ENCODE measurements at regions not wholly inside any gene's neighbourhood (a gene's known extent, or its start where the extent isn't known, plus 50 kb on each side); places are given as distances from the start of the nearest gene placed in this dataset.

DNA sequence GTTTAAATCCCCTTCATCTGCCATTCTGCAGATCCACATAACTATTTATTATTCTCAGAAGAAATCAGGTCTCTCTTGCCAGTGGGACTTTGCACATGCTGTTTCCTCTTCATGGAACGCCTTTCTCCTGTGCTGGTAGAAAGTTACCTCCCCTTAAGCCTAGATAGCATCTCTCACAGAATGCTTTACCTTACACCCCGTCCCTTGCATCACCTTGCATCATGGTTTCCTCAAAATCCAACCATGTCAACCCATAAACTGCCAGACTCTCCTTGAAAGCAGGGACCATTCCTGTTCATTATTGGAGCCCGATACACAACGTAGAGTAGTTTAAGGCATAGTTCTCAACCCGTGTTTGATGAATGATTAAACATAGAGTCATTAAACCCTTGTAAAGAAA, 396.2 kb upstream of the F9 start:
- DNase-seq = no peak
- H3K27me3 Mint-ChIP-seq = no peaks in the 10 kb centered on the region
- H3K27ac Mint-ChIP-seq = no peak overlapping the region
- no peak for ATAC-seq
- H3K4me3 Mint-ChIP-seq = no peak overlapping the region
- no peaks in the 10 kb centered on the region for H3K4me1 Mint-ChIP-seq
- H3K9me3 Mint-ChIP-seq = no peaks in the 10 kb centered on the region

GRCh38 chrX:139126493-139126892, 404.0 kb upstream of the F9 start:
- ATAC-seq (peak; percentile 50), DNase-seq (peak; percentile 0 to 12)
- Mint-ChIP-seq H3K4me1 (no peaks in the 10 kb centered on the region), H3K27ac (no peak overlapping the region), H3K9me3 (no peaks in the 10 kb centered on the region), H3K4me3 (no peak overlapping the region), H3K27me3 (peaks cover 4% of the 10 kb centered on the region)

GRCh38 chrX:139125916-139126315, 404.6 kb upstream of the F9 start:
- DNase-seq (no peak), ATAC-seq (no peak)
- Mint-ChIP-seq H3K4me1 (no peaks in the 10 kb centered on the region), H3K27ac (no peak overlapping the region), H3K27me3 (peaks cover 6% of the 10 kb centered on the region), H3K4me3 (no peak overlapping the region), H3K9me3 (no peaks in the 10 kb centered on the region)

GRCh38 chrX:139121616-139122286, 408.8 kb upstream of the F9 start:
- no peaks in the 10 kb centered on the region for H3K9me3 Mint-ChIP-seq
- H3K27ac Mint-ChIP-seq = no peak overlapping the region
- ATAC-seq (no peak), DNase-seq (no peak)
- peaks cover 6% of the 10 kb centered on the region for H3K27me3 Mint-ChIP-seq
- no peak overlapping the region for H3K4me3 Mint-ChIP-seq
- H3K4me1 Mint-ChIP-seq = no peaks in the 10 kb centered on the region

- no peak overlapping the region for H3K27ac Mint-ChIP-seq
- H3K9me3 Mint-ChIP-seq = no peaks in the 10 kb centered on the region
- no peak for DNase-seq
- no peak overlapping the region for H3K4me3 Mint-ChIP-seq
- H3K27me3 Mint-ChIP-seq = peaks cover 6% of the 10 kb centered on the region
- no peaks in the 10 kb centered on the region for H3K4me1 Mint-ChIP-seq
- ATAC-seq = no peak
Measured at GRCh38 chrX:139120760-139121159, 409.2 kb upstream of the FGF13 start.

DNA sequence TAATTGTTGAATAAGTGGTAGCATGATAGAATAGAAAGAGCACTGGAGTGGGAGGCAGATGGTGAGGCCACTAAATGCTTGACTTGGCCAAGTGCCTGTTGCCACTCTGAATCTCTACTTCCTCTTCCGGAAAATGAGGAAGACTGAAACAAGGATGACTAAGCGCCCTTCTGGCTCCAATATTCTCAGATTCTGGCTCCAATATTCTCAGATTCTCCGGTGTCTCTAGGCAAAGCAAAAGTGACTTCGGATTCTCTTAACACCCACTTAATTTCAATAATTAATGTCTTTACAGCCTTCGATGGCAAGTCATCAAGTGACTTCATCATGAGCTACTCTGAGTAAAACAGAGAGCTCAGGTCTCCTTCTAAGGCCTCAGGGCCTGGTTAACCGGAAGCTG, 402.2 kb upstream of the FGF13 start:
- no peak for DNase-seq
- Mint-ChIP-seq H3K4me1 (no peaks in the 10 kb centered on the region), H3K27me3 (no peaks in the 10 kb centered on the region)

GRCh38 chrX:139112432-139112831, 400.9 kb upstream of the FGF13 start:
- no peaks in the 10 kb centered on the region for H3K27me3 Mint-ChIP-seq
- no peak overlapping the region for H3K27ac Mint-ChIP-seq
- H3K9me3 Mint-ChIP-seq = no peaks in the 10 kb centered on the region
- ATAC-seq (no peak), DNase-seq (no peak)
- no peaks in the 10 kb centered on the region for H3K4me1 Mint-ChIP-seq
- no peak overlapping the region for H3K4me3 Mint-ChIP-seq

More for the DNA sequence above, 402.2 kb upstream of the FGF13 start:
- Mint-ChIP-seq H3K4me3 (no peak overlapping the region), H3K9me3 (no peaks in the 10 kb centered on the region), H3K27ac (no peak overlapping the region)
- ATAC-seq = no peak

DNA sequence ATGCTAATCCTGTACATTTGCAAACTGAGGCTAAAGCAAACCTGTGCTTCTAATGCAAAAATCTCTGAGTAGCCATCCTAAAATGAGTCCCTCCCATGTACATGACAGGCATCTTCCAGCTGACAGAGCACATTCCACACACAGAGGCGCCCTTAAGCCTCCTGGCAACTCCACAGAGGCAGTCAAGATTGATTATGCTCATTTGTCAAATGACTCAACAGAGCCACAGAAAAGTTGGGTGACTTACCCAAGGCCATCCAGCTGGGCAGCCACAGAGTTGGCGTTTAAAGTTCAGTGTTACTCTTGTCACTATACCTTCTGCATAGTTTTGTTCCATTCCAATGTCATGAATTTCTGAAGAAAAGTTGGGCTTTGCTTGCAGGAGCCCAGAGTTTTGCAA, 394.6 kb upstream of the FGF13 start:
- no peak for DNase-seq
- no peak overlapping the region for H3K4me3 Mint-ChIP-seq

DNA sequence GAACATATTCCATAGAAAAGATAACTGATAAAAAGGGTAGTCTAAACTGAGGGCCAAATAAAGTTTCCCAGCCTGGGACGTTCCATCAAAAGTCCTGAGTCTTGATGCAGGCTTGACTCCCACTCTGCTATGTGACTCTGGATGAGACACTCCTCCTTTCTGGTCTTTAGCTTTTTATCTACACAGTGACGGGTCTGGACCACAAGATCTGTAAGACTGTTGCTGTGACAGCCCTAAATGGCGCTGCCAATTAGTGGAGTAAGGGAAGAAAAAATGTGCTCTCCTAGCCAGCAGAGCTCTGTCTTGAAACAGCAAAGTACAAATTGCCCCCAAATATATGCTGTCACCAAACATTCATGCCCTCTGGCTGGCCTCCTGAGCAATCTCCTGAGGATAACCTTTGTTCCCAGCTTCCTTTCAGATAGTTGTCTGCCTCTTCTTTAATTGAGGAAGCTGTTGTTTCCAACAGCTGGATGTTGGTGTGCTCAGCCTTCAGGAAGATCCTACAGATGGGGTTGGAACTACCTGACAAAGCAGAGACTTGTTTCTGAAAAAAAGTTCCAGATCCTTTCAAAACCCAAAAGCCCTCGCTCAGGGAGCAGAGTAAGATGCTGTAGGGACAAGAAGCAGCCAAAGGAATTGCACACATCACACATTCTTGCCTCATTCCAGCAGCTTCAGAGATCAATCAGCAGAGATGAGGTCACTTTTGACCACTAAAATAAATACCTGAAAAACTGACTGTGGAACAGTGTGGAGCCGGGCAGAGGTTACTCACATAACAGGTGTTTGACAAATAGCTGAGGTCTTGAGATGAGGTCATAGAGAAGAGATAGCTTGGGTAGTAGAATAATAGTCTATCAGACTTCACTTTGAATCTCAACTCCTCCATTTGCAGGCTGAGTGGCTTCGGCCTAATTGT, 383.4 kb upstream of the FGF13 start:
- no peaks in the 10 kb centered on the region for H3K4me1 Mint-ChIP-seq
- no peak overlapping the region for H3K4me3 Mint-ChIP-seq
- H3K9me3 Mint-ChIP-seq = no peaks in the 10 kb centered on the region
- no peak for DNase-seq
- H3K27ac Mint-ChIP-seq = no peak overlapping the region
- H3K27me3 Mint-ChIP-seq = no peaks in the 10 kb centered on the region
- ATAC-seq = no peak

More for the DNA sequence above, 394.6 kb upstream of the FGF13 start:
- ATAC-seq = no peak
- H3K4me1 Mint-ChIP-seq = no peaks in the 10 kb centered on the region
- H3K9me3 Mint-ChIP-seq = no peaks in the 10 kb centered on the region
- no peak overlapping the region for H3K27ac Mint-ChIP-seq
- no peaks in the 10 kb centered on the region for H3K27me3 Mint-ChIP-seq

GRCh38 chrX:139093201-139093600, 381.7 kb upstream of the FGF13 start:
- ATAC-seq = no peak
- H3K27me3 Mint-ChIP-seq = no peaks in the 10 kb centered on the region
- no peaks in the 10 kb centered on the region for H3K9me3 Mint-ChIP-seq
- H3K4me1 Mint-ChIP-seq = no peaks in the 10 kb centered on the region
- H3K4me3 Mint-ChIP-seq = no peak overlapping the region
- H3K27ac Mint-ChIP-seq = no peak overlapping the region
- no peak for DNase-seq

DNA sequence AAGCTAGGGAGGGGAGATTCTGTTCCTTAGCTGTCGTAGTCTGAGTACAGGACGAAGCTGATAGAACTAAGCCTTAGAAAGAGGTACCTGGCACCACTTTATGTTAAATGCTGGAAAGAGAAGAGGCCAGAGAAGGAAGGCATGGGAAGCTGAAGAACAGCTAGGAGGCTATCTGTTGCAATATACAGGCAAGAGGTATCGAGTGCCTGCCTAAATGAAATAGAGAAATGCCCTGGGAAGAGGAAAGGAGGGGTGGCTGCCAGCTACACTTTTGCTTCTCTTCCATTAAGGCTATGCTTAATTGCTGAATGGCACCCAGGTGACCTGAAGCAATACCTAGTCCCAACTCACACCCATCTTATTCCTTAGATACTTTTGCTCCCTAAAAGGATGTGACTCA, 380.4 kb upstream of the FGF13 start:
- H3K27me3 Mint-ChIP-seq = no peaks in the 10 kb centered on the region
- H3K9me3 Mint-ChIP-seq = no peaks in the 10 kb centered on the region
- no peaks in the 10 kb centered on the region for H3K4me1 Mint-ChIP-seq
- DNase-seq (no peak), ATAC-seq (no peak)
- H3K4me3 Mint-ChIP-seq = no peak overlapping the region
- no peak overlapping the region for H3K27ac Mint-ChIP-seq

DNA sequence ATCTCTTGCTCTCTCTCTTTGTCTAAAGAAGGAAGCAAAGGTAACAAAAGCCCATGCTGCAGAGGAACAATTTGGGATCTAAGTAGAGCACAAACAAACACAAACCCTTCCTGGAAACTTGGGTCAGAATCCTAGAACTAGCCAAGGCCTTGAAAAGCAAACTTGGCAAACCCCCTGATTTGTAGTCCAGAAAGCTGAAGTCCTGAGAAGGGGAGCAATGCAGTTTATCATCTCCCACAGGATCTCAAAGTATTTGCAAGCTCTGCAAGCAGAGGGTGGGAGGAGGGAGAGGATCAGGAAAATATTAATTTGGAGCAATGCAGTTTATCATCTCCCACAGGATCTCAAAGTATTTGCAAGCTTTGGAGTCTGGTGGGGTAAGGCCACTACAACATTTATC, 379.5 kb upstream of the FGF13 start:
- Mint-ChIP-seq H3K4me1 (no peaks in the 10 kb centered on the region), H3K27ac (no peak overlapping the region), H3K9me3 (no peaks in the 10 kb centered on the region), H3K4me3 (no peak overlapping the region), H3K27me3 (no peaks in the 10 kb centered on the region)
- DNase-seq (no peak), ATAC-seq (no peak)

GRCh38 chrX:139086246-139086645, 374.7 kb upstream of the FGF13 start:
- no peak for DNase-seq
- Mint-ChIP-seq H3K27me3 (no peaks in the 10 kb centered on the region), H3K4me1 (no peaks in the 10 kb centered on the region), H3K4me3 (no peak overlapping the region), H3K27ac (no peak overlapping the region), H3K9me3 (no peaks in the 10 kb centered on the region)
- no peak for ATAC-seq

DNA sequence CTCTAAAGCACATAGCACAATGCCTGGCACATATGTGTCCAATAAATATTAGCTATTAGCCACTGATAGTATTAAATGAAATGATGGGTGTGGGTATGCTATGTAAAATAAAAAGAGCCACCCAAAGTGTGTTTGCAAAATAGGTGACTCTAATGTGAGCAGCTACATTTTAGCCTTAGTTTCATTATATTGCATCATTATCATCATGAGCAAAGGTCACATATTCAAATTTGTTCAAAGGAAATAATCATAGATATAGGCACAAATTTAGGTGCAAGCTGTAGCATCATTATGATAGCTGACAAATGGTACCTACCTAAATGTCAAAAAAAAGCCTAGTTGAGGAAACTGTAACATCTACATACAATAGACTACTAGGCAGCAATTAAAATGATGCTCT, 373.9 kb upstream of the FGF13 start:
- no peak overlapping the region for H3K4me3 Mint-ChIP-seq
- H3K9me3 Mint-ChIP-seq = no peaks in the 10 kb centered on the region
- no peaks in the 10 kb centered on the region for H3K4me1 Mint-ChIP-seq
- ATAC-seq (no peak), DNase-seq (no peak)
- H3K27ac Mint-ChIP-seq = no peak overlapping the region
- no peaks in the 10 kb centered on the region for H3K27me3 Mint-ChIP-seq

DNA sequence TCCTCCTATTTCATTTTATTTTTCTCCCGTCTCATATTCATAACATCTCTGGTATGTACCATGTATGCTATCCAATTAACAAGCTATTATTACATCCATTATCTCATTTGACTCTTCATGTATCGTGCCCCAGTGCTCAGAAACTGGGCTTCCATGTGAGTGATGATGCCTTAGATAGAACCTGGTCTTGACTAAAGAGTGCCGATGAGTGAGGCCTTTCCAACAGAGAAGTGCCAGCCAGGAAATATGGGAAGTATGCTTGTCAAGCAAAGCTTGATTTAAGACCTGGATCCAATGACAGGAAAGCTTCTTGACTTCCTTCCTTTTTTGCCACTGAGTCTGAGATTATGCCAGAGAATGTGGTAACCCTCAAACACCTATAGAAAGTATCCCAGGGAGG, 371.7 kb upstream of the FGF13 start:
- H3K27ac Mint-ChIP-seq = no peak overlapping the region

GRCh38 chrX:139081965-139082364, 370.4 kb upstream of the FGF13 start:
- no peaks in the 10 kb centered on the region for H3K4me1 Mint-ChIP-seq
- DNase-seq (no peak), ATAC-seq (no peak)
- no peaks in the 10 kb centered on the region for H3K9me3 Mint-ChIP-seq
- no peak overlapping the region for H3K4me3 Mint-ChIP-seq
- no peak overlapping the region for H3K27ac Mint-ChIP-seq
- H3K27me3 Mint-ChIP-seq = no peaks in the 10 kb centered on the region

More for the DNA sequence above, 371.7 kb upstream of the FGF13 start:
- ATAC-seq (no peak), DNase-seq (no peak)
- Mint-ChIP-seq H3K4me3 (no peak overlapping the region), H3K9me3 (no peaks in the 10 kb centered on the region), H3K4me1 (no peaks in the 10 kb centered on the region), H3K27me3 (no peaks in the 10 kb centered on the region)

Data from stimulated activated naive CD8-positive, alpha-beta T cell treated with anti-CD3 and anti-CD28 coated beads, Interleukin-15, amount 100 ng/mL, for 72 hours (primary cell).